NOMO-1 (cell line): ENCODE measurements at regions not wholly inside any gene's neighbourhood (a gene's known extent, or its start where the extent isn't known, plus 50 kb on each side); places are given as distances from the start of the nearest gene placed in this dataset.
A peak's percentile ranks its signal among the peaks of the same experiment; 100 is the strongest.
"Not testable (repeated sequence)": the region's sequence is repeated elsewhere in the genome, so short reads cannot be mapped to it uniquely, and the experiment has no call there.

Experiments used
- DNase-seq, 2 experiments: peaks; one replicate each; lab custom pipeline; 2025; ENCODE audit not compliant: unreplicated experiment in 2 of 2; lab: John Stamatoyannopoulos, UW

DNA sequence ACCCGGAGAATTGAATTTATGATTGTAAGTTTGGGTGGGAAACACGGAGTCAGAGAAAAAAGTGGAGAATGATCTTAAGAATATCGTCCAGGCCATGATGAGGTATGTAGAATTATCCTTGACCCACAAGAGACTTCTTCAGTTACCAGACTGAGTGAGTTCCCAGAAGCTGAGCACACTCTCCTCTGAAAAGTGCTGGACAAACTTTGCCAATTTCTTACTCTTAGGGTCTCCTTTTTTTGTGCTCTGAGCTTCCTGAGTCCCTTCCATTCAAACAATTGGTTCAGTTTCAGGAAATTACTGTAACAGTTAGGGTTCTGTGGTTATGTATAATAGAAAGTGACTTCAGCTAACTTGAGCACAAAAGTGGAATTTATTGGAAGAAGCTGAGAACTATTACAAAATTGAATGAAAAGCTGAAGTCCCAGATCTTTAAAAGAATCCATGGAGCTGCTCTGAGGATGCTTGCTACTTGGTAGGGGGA, 50.6 kb upstream of the EHBP1 start:
- DNase-seq, result no peak

GRCh38 chr2:62654423-62654791, 51.1 kb upstream of the EHBP1 start:
- DNase-seq, result no peak

- no peak for DNase-seq
Observed at GRCh38 chr2:62653582-62654422, 51.7 kb upstream of the EHBP1 start.

DNA sequence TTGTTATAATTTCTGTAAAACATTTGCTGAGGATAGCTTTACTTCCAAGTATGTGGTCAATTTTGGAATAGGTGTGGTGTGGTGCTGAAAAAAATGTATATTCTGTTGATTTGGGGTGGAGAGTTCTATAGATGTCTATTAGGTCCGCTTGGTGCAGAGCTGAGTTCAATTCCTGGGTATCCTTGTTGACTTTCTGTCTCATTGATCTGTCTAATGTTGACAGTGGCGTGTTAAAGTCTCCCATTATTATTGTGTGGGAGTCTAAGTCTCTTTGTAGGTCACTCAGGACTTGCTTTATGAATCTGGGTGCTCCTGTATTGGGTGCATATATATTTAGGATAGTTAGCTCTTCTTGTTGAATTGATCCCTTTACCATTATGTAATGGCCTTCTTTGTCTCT, 56.4 kb upstream of the EHBP1 start:
- DNase-seq, result not testable (repeated sequence)

- DNase-seq, result no peak
Observed at GRCh38 chr2:62643100-62643471, 62.4 kb upstream of the EHBP1 start.

GRCh38 chr2:62642429-62643099, 62.9 kb upstream of the EHBP1 start:
- no peak for DNase-seq

DNA sequence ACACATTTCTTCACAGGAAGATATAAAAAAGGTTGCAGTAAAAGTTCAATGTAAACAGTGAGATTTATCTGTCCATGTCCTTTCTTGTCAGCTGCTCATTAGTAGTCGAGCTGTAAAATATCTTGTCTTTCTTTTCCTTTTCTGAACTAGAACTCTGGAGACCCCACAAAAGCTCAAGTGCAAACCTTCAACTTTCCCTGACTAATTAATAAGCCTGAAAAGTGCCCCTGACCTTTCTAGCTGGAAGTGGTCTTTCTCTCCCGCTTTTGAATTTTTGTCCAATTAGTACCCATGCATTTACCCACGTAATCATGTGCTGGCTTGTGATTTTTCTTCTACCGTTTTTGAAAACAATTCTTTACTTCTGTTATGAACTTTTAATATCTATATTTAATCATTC, 63.6 kb upstream of the EHBP1 start:
- no peak for DNase-seq

DNA sequence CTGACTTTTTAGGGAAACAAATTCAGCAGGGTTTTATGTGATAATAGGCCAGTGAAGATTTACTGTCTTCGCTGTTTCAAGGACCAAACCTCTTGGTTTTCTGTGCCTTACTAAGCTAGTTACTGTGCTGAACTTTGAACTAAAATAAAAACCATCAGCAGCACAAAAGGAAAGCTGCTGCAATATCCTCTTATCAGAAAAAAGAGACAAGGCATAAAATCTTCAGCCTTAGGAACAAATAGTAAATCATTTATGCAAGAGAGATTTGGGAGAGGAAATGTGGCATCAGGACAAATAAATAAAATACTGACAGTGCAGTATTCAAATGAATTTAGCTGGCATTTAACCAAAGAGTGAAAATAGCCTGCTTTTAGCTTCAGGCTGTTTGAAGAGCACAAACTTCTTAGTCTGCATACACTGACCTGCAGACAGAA, 64.1 kb upstream of the EHBP1 start:
- no peak for DNase-seq

- no peak for DNase-seq
Observed at GRCh38 chr2:62631160-62632085, 74.1 kb upstream of the EHBP1 start.

DNA sequence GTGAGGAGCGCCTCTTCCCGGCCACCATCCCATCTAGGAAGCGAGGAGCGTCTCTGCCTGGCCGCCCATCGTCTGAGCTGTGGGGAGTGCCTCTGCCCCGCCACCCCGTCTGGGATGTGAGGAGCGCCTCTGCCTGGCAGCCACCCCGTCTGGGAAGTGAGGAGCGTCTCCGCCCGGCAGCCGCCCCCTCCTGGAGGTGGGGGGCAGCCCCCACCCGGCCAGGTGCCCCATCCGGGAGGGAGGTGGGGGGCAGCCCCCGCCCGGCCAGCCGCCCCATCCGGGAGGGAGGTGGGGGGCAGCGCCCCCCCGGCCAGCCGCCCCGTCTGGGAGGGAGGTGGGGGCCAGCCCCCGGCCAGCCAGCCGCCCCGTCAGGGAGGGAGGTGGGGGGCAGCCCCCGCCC, 75.3 kb upstream of the EHBP1 start:
- DNase-seq, result not testable (repeated sequence)

DNA sequence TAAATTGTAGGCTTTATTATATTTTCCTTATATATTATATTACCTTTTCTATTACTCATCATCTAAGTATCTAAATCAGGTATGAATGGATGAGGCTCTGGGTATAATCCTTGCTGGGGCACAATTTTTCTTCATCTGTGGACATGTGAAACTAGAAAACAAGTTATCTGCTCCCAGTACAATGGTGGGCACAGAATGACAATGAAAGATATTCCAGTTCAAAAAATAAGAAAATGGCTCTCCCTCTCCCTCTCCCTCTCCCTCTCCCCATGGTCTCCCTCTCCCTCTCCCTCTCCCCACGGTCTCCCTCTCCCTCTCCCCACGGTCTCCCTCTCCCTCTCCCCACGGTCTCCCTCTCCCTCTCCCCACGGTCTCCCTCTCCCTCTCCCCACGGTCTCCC, 76.2 kb upstream of the EHBP1 start:
- not testable (repeated sequence) for DNase-seq

- no peak for DNase-seq
Observed at GRCh38 chr2:62627667-62628066, 77.8 kb upstream of the EHBP1 start.

DNA sequence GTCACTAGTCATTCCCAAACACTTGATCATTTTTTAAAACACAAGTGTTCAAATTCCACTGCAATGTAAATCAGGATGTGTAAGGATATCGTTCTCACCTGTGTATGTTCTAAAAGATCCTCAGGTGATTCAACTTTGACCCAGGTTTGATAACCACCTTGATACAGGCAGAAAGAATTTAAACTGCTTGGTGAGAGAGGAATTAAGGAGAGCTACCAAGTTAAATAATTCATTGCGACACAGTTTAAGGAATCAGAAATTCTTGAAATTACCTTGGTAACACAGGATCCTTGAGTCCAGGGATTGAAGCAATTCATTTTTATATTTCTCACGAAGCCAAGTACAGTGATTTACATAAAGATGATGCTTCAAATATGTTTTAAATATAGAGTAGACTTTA, 80.7 kb upstream of the EHBP1 start:
- no peak for DNase-seq

DNA sequence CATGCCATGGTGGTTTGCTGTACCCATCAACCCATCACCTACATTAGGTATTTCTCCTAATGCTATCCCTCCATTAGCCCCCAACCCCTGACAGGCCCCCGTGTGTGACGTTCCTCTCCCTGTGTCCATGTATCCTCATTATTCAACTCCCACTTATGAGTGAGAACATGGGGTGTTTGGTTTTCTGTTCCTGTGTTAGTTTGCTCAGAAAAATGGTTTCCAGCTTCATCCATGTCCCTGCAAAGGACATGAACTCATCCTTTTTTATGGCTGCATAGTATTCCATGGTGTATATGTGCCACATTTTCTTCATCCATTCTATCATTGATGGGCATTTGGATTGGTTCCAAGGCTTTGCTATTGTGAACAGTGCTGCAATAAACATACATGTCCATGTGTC, 89.0 kb upstream of the EHBP1 start:
- not testable (repeated sequence) for DNase-seq

DNA sequence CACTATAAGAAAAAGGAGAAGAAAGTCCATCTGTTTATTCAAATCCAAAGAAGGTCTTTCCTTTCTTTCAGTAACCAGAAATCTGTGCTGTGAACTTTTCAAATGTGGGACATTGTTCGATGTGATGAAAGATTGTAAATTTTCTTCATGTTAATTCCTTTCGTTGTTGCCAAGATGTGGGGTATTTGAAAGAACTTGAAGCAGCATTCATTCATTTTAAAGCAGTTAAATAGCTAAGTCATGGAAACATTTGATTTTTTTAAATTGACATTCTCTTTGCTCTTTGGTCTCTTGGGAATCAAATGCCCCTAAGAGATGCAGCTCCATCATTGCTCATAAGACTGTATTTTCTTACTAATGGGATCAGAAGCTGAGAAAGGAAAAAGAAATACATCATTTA, 93.7 kb upstream of the EHBP1 start:
- DNase-seq, result no peak

DNA sequence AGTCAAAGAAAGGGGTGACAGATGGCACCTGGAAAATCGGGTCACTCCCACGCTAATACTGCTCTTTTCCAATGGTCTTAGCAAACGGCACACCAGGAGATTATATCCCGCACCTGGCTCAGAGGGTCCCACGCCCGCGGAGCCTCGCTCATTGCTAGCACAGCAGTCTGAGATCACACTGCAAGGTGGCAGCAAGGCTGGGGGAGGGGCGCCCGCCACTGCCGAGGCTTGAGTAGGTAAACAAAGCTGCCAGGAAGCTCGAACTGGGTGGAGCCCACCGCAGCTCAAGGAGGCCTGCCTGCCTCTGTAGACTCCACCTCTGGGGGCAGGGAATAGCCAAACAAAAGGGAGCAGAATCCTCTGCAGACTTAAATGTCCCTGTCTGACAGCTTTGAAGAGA, 99.5 kb upstream of the TMEM17 start:
- DNase-seq, result not testable (repeated sequence)

GRCh38 chr2:62604336-62604735, 98.3 kb upstream of the TMEM17 start:
- DNase-seq, result no peak

DNA sequence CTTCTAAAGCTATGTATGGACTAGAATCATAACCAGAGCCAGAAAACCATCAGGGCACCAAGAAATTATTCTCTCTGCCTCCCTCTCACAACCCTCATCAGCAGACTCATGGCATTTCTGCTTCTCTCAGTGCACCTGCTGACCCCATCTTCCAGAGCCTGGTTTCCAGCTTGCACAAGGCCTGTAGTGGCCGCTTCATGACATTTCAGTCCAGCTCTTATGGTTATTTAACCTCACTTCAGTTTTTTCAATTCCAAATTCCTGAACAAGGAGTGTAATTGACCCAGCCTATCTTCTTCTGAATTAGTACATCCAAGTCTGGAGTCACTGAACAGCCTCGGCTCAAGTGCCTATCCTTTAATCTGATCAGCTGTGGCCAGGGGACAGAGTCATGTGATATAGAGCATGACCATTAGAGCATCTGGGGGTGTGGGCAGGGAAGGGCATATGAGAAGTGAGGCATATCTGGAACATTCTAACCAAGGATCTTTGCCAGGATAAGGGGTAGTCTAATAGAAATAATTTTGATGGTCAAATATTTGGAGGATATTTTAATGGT, 97.2 kb upstream of the TMEM17 start:
- DNase-seq, result no peak

DNA sequence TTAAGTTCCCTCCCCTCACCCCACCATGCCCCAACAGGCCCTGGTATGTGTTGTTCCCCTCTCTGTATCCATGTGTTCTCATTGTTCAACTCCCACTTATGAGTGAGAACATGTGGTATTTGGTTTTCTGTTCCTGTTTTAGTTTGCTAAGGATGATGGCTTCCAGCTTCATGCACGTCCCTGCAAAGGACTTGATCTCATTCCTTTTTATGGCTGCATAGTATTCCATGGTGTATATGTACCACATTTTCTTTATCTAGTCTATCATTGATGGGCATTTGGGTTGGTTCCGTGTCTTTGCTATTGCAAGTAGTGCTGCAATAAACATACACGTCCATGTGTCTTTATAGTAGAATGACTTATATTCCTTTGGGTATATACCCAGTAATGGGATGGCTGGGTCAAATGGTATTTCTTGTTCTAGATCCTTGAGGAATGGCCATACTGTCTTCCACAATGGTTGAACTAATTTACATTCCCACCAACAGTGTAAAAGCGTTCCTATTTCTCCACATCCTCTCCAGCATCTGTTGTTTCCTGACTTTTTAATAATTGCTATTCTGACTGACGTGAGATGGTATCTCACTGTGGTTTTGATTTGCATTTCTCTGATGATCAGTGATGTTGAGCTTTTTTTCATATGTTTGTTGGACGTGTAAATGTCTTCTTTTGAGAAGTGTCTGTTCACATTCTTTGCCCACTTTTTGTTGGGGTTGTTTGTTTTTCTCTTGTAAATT, 93.8 kb upstream of the TMEM17 start:
- DNase-seq, result not testable (repeated sequence)

GRCh38 chr2:62597323-62597722, 91.3 kb upstream of the TMEM17 start:
- DNase-seq, result peak in 1 of 2 experiments; percentile 13
